ENCODE measurements at regions not wholly inside any gene's neighbourhood (a gene's known extent, or its start where the extent isn't known, plus 50 kb on each side); places are given as distances from the start of the nearest gene placed in this dataset.

DNA sequence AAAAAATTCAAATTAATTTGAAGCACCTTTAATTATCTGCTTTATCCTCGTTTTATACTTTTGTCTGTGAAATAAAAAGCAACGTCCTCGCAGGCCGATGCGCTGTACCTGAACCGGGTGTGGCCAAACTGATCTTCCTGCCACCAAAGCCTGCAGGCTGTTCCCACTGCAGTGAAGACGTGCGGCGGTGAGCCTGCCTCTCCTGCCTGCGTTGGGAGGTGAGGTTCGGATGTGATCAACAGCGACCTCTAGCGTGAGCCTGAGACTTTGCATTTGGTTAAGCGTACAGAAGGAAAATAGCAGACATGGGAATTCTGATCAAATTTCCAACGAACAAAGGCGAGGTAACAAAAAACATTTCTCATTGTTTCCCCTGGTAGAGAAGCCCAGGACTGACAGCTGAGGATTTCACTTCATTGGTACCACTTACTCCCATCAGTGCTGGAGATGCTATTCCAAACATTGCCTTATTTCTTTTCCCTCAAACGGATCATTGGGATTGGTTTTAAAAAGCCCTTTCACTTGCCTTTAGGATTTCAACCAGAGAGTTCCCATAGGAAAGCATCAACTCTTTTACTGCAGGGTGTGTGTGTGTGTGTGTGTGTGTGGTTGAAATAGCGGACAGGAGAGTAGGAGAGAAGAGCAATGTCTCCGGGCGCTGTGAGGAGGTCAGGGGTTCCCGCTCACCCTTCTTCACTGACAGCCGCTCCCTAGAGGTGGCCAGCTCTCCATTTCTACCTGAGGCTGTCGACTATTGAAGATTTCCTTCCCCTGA lies 56.6 kb upstream of the CCN6 start:
- no peak for TF ChIP-seq POLR2A (IDR thresholded peaks at IDR 0.05)
- TF ChIP-seq EP300 (IDR thresholded peaks at IDR 0.05) = no peak

All from stomach (tissue), 4 donors.